ENCODE measurements at regions not wholly inside any gene's neighbourhood (a gene's known extent, or its start where the extent isn't known, plus 50 kb on each side); places are given as distances from the start of the nearest gene placed in this dataset.
"Not testable (repeated sequence)": the region's sequence is repeated elsewhere in the genome, so short reads cannot be mapped to it uniquely, and the experiment has no call there.

DNA sequence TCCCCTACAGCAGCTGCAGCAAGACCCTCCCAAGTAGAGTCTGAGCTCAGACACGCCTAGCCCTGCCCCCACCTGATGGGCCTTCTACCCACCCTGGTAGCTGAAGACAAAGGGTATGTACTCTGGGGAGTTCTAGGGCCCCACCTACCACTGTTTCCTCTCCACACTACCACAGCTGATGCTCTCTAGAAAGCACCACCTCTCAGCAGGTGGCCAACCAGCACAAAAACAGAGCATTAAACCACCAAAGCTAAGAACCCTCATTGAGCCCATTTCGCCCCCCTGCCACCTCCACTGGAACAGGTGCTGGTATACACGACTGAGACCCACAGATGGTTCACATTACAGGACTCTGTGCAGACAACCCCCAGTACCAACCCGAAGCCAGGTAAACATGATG lies 258.9 kb downstream of the SETD4 start (continued):
- TF ChIP-seq CBX1 (IDR thresholded peaks at IDR 0.05; ENCODE audit: low read depth) = no peak
- TF ChIP-seq SMYD3 (CRISPR knock-in tag; IDR thresholded peaks at IDR 0.05) = no peak

DNA sequence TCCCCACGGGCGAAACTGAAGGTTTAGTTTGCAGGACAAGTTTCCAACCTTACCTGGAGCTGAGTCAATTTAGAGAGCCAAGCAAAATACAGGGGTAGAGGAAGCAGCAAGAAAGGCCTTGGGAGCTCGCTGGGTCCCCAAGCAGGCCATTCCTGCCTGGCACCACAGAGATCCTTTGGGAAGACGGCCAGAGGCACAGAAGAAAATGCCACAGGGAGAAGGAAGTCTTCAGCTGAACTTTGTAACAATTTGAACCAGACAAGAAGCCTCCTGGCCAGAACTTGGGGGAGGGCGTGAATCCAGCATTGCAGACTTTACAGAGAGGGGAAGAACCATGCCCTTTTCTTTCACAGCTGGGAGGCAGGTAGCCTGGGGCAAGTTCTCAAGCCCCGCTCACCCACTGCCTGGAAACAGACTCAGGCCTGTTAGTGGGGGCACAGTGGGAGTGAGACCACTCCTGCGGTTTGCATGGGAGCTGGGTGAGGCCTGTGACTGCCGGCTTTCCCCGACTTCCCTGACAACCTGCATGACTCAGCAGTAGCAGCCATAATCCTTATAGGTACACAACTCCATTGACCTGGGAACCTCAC lies 259.4 kb downstream of the SETD4 start:
- ATAC-seq; H3K27me3 ChIP-seq (ENCODE audit: control insufficient read depth in 1 of 2, insufficient read depth in 2 of 2, low read length in 2 of 2); CTCF ChIA-PET (ENCODE audit: low intra/inter-chr PET ratio, low total read pairs); H3K27ac ChIP-seq (ENCODE audit: extremely low read length, insufficient read depth, low read length); H3K9me3 ChIP-seq (ENCODE audit: low read length); POLR2A ChIA-PET; in situ Hi-C loops (cut with HindIII; ENCODE audit: extremely low pct_ligation_motif_present, low pct_unique_long_range_greater_than_20kb); H2AFZ ChIP-seq (ENCODE audit: low read length); intact Hi-C loops (cut with micrococcal nuclease; ENCODE audit: unreplicated experiment); H3K4me2 ChIP-seq (ENCODE audit: low read depth, low read length); BruUV-seq (replicated peaks); H3K36me3 ChIP-seq (replicated peaks in 1 of 2; ENCODE audit: control insufficient read depth in 1 of 2, insufficient read depth in 2 of 2, low read length in 2 of 2); H3K9ac ChIP-seq (ENCODE audit: insufficient read depth, low read depth, low read length); H4K20me1 ChIP-seq (ENCODE audit: insufficient read depth, low read length); H3K4me1 ChIP-seq (ENCODE audit: insufficient read depth, low read length); H3K4me3 ChIP-seq (replicated peaks in 1 of 3; ENCODE audit: insufficient read depth in 1 of 3, low read depth in 2 of 3, low read length in 3 of 3); FAIRE-seq; H3K79me2 ChIP-seq (ENCODE audit: insufficient read depth, low read length); DNase-seq (ENCODE audit: low spot score): not testable (repeated sequence)
- 34% methylated on average over 5 of the region's 9 CpGs for WGBS (ENCODE audit: low lambda C conversion rate)

DNA sequence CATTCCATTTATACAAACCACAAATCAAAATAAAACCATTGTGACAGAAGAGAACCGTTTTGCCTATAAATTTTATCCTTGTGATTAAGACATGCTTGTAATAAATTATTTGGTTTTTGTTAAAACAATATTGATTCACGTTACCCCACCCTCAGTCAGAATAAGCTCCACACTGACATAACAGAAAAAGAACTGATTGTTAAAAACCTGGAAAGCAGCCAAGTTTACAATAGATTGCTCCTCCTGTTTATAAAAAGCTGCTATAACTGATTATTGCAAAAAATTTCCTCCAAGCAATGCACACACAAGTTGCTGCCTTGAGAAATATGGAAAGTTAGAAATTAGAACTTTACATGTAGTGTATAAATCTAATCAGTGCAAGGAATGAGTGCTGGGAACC lies 263.5 kb downstream of the SETD4 start:
- in situ Hi-C loops (cut with HindIII; ENCODE audit: extremely low pct_ligation_motif_present, low pct_unique_long_range_greater_than_20kb) = no loop called here
- Histone ChIP-seq H3K4me3 (replicated peaks in 1 of 3; ENCODE audit: insufficient read depth in 1 of 3, low read depth in 2 of 3, low read length in 3 of 3) (no peak overlapping the region), H3K79me2 (ENCODE audit: insufficient read depth, low read length) (no peaks in the 10 kb centered on the region), H3K27me3 (ENCODE audit: control insufficient read depth in 1 of 2, insufficient read depth in 2 of 2, low read length in 2 of 2) (no peaks in the 10 kb centered on the region), H3K36me3 (replicated peaks in 1 of 2; ENCODE audit: control insufficient read depth in 1 of 2, insufficient read depth in 2 of 2, low read length in 2 of 2) (no peaks in the 10 kb centered on the region), H3K4me2 (ENCODE audit: low read depth, low read length) (no peak overlapping the region), H3K9me3 (ENCODE audit: low read length) (no peaks in the 10 kb centered on the region), H3K27ac (ENCODE audit: extremely low read length, insufficient read depth, low read length) (no peak overlapping the region), H4K20me1 (ENCODE audit: insufficient read depth, low read length) (no peaks in the 10 kb centered on the region), H2AFZ (ENCODE audit: low read length) (no peak overlapping the region), H3K4me1 (ENCODE audit: insufficient read depth, low read length) (no peaks in the 10 kb centered on the region), H3K9ac (ENCODE audit: insufficient read depth, low read depth, low read length) (no peak overlapping the region)
- BruUV-seq (replicated peaks) = no TSS peak
- DNase-seq (ENCODE audit: low spot score) (no peak), ATAC-seq (no peak), FAIRE-seq (no peak)
- WGBS (ENCODE audit: low lambda C conversion rate) = 5% methylated on average over 2 of the region's 2 CpGs
- ChIA-PET POLR2A (no interaction called here), CTCF (ENCODE audit: low intra/inter-chr PET ratio, low total read pairs) (no interaction called here)
- intact Hi-C loops (cut with micrococcal nuclease; ENCODE audit: unreplicated experiment) = no loop called here
- TF ChIP-seq, protein P1, sequence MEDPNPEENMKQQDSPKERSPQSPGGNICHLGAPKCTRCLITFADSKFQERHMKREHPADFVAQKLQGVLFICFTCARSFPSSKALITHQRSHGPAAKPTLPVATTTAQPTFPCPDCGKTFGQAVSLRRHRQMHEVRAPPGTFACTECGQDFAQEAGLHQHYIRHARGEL (CRISPR knock-in tag; IDR thresholded peaks at IDR 0.05) = no peak
- TF ChIP-seq, protein P2, sequence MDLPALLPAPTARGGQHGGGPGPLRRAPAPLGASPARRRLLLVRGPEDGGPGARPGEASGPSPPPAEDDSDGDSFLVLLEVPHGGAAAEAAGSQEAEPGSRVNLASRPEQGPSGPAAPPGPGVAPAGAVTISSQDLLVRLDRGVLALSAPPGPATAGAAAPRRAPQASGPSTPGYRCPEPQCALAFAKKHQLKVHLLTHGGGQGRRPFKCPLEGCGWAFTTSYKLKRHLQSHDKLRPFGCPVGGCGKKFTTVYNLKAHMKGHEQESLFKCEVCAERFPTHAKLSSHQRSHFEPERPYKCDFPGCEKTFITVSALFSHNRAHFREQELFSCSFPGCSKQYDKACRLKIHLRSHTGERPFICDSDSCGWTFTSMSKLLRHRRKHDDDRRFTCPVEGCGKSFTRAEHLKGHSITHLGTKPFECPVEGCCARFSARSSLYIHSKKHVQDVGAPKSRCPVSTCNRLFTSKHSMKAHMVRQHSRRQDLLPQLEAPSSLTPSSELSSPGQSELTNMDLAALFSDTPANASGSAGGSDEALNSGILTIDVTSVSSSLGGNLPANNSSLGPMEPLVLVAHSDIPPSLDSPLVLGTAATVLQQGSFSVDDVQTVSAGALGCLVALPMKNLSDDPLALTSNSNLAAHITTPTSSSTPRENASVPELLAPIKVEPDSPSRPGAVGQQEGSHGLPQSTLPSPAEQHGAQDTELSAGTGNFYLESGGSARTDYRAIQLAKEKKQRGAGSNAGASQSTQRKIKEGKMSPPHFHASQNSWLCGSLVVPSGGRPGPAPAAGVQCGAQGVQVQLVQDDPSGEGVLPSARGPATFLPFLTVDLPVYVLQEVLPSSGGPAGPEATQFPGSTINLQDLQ (CRISPR knock-in tag; IDR thresholded peaks at IDR 0.05) = no peak
- TF ChIP-seq, protein P3, sequence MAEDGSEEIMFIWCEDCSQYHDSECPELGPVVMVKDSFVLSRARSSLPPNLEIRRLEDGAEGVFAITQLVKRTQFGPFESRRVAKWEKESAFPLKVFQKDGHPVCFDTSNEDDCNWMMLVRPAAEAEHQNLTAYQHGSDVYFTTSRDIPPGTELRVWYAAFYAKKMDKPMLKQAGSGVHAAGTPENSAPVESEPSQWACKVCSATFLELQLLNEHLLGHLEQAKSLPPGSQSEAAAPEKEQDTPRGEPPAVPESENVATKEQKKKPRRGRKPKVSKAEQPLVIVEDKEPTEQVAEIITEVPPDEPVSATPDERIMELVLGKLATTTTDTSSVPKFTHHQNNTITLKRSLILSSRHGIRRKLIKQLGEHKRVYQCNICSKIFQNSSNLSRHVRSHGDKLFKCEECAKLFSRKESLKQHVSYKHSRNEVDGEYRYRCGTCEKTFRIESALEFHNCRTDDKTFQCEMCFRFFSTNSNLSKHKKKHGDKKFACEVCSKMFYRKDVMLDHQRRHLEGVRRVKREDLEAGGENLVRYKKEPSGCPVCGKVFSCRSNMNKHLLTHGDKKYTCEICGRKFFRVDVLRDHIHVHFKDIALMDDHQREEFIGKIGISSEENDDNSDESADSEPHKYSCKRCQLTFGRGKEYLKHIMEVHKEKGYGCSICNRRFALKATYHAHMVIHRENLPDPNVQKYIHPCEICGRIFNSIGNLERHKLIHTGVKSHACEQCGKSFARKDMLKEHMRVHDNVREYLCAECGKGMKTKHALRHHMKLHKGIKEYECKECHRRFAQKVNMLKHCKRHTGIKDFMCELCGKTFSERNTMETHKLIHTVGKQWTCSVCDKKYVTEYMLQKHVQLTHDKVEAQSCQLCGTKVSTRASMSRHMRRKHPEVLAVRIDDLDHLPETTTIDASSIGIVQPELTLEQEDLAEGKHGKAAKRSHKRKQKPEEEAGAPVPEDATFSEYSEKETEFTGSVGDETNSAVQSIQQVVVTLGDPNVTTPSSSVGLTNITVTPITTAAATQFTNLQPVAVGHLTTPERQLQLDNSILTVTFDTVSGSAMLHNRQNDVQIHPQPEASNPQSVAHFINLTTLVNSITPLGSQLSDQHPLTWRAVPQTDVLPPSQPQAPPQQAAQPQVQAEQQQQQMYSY (CRISPR knock-in tag; IDR thresholded peaks at IDR 0.05) = no peak
- TF ChIP-seq ELF1 (CRISPR knock-in tag; IDR thresholded peaks at IDR 0.05) = no peak
- TF ChIP-seq, protein P4, sequence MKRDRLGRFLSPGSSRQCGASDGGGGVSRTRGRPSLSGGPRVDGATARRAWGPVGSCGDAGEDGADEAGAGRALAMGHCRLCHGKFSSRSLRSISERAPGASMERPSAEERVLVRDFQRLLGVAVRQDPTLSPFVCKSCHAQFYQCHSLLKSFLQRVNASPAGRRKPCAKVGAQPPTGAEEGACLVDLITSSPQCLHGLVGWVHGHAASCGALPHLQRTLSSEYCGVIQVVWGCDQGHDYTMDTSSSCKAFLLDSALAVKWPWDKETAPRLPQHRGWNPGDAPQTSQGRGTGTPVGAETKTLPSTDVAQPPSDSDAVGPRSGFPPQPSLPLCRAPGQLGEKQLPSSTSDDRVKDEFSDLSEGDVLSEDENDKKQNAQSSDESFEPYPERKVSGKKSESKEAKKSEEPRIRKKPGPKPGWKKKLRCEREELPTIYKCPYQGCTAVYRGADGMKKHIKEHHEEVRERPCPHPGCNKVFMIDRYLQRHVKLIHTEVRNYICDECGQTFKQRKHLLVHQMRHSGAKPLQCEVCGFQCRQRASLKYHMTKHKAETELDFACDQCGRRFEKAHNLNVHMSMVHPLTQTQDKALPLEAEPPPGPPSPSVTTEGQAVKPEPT (CRISPR knock-in tag; IDR thresholded peaks at IDR 0.05; ENCODE audit: low read depth) = no peak
- TF ChIP-seq ZNF614 (CRISPR knock-in tag; IDR thresholded peaks at IDR 0.05; ENCODE audit: borderline replicate concordance) = no peak

Data from HepG2 (cell line).